Stimulated activated CD4-positive, alpha-beta T cell treated with anti-CD3 and anti-CD28 coated beads, TNF-alpha, amount 100 ng/mL, for 48 hours (primary cell): ENCODE measurements at regions not wholly inside any gene's neighbourhood (a gene's known extent, or its start where the extent isn't known, plus 50 kb on each side); places are given as distances from the start of the nearest gene placed in this dataset.
"Not testable (repeated sequence)": the region's sequence is repeated elsewhere in the genome, so short reads cannot be mapped to it uniquely, and the experiment has no call there.

Source experiments
- DNase-seq, 3 donors: peaks; one replicate each; pipeline ENCODE4 v3.0.0-alpha.2; 2020; ENCODE audit warnings: low read depth in 3 of 3

DNA sequence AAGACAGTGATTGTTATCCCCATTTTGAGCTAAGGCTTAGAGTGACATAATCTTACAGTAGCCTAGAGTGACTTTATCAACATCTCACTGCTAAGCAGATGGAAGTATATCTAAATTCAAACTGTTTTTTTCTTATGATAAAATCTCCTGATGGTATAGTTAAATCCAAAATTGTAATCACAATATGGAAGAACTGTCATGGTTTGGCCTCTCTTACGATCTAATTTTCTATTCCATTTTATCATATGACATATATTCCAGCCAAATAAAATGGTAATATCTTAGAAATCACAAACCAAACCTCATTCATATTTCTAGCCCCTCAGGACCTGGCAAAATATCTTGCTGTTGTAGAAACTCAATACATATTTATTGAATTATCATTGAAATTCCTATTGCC, 864.7 kb downstream of the SLC6A15 start:
- DNase-seq, result no peak

DNA sequence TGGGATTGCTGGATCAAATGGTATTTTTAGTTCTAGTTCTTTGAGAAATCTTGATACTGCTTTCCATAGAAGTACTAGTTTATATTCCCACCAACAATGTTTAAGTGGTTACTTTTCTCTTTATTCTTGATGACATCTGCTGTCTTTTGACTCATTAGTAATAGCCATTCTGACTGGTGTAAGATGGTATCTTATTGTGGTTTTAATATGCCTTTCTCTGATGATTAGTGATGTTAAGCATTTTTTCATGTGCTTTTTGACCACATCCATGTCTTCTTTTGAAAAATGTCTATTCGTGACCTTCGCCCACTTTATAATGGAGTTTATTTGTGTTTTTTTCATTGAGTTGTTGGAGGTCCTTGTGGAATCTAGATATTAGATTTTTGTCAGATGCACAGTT, 865.7 kb downstream of the SLC6A15 start:
- DNase-seq, result no peak

DNA sequence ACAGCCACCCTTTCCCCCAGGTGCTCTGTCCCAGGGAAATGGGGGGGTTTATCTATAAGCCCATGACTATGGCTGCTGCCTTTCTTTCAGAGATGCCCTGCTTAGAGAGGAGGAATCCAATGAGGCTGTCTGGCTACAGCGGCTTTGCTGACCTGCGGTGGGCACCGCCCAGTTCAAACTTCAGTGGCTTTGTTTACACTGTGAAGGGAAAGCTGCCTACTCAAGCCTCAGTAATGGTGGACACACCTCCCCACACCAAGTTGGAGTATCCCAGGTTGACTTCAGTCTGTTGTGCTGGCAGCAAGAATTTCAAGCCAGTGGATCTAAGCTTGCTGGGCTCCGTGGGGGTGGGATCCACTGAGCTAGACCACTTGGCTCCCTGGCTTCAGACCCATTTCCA, 869.2 kb downstream of the SLC6A15 start:
- DNase-seq, result no peak

DNA sequence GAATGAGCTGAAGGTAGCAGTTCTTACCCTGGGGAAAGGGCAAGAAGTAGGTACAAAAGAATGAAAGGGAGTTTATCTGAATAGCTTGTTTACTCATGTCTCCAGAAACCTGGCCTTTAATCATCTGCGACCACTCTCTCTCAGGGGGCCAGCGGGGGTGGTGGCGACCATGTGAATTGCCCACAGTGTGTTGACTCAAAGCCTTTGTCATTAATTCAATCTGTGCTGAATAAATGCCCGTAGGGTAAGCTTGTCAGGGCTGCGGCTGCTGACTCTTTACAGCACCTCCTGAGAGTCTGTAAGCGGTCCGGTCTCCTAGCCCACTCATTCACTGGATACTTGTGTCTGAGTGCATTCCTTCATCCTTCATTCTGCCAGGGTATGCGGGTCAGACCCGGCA, 874.4 kb downstream of the SLC6A15 start:
- DNase-seq, result no peak

DNA sequence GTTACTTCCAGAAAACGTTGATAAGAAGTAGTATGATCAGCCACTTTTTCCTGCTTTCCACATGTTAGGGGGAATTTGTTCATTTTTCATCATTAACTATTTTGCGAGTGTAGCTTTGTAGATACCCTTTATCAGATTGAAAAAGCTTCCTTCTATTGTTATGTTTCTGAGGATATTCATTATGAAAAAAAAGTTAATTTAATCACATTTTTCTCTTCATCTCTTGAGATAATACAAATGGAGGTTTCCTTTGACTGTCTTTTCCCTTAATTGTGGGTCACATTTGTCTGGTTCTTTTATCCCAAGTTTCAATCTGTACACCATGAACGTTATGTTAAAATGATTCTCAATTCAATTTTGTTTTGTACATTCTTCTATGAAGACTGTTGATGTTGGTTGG, 875.7 kb downstream of the SLC6A15 start:
- no peak for DNase-seq

DNA sequence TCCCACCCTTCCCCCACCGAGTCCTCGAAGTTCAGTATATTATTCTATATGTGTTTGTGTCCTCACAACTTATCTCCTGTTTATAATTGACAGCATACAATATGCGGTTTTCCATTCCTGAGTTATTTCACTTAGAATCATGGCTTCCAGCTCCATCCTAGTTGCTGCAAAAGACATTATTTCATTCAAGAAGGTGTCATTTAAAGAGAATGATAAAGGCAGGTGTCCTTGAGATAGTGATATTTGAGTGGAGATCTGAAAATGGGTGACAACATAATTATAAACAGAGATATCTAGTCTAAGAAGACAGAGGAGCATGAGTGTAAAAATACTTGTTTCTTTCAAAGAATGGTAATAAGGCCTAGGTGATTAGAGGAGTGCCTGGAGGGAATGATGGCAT, 876.8 kb downstream of the SLC6A15 start:
- DNase-seq, result no peak

DNA sequence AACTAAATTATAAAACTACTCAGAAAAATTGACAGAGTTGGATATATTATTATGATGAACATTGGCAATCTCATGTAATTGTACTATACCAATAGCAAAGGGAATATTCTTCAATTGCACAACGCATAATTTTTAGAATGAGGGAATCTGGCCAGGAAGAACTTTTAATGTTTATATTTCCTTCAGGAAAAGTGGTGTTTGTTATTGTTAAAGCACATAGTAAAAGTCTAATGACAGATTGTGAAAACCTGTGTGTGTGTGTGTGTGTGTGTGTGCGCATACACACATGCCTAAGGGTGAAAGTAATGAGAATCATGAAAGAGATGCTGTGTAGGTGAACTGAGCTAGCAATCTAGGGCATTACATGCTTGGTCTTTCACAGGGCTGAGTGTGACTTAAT, 877.7 kb downstream of the SLC6A15 start:
- DNase-seq, result no peak

DNA sequence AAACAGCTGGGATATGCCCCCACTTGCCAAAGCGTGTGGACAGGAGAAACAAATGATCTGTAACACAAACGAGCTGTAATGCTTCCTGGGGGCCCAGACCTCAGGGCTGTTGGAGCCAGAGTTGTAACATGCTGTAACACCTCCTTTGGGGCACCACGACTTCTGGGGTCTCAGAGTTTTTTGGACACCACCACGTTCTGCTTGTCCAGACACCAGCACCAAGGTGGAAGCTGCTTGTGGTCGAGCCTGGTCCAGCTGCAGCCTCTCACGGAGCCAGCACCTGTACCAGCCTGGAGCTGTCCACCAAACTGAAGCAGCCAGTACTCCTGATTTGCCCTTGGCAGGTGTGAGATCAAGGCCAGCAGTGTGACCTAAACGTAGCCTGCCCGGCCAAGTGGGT, 879.4 kb downstream of the SLC6A15 start:
- DNase-seq, result no peak

DNA sequence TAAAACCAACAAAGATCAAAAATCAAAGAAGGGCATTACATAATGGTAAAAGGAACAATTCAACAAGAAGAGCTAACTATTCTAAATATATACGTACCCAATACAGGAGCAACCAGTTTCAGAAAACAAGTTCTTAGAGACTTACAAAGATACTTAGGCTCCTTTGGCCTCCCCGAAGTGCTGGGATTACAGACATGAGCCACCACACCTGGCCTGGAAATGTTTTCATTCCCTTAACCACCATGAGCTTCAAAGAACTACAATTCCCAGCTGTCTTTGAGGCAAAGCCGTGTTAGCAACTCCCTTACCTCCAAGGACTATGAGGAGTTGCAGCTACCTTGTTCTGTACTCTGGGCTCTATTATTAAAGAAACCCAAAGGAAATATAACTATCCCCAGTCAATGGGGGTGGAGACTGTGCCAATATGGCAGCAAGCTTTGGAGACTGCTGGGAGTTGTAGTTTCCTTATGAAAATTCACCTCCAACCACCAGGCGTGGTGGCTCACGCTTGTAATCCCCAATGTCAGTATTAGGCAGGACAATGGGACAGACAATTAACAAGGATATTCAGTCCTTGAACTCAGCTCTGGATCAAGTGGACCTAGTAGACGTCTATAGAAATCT, 893.9 kb downstream of the SLC6A15 start:
- not testable (repeated sequence) for DNase-seq

DNA sequence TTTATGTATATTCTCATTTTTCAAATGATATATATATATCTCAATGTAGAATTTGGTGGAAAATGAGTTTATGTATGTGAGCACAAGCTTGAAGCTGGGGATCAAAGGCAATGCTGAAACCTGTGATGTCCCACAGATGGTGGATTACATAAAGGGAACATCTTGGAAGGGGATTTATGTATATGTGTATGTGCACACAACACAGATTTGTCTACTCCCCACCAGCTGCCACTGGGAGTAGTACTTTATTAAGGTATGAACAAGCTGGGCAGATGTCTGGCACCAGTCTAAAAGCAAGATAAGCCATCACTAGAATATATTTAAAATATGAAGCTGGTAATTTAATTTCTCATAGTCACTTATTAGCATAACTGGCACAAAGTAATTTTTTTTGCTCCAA, 895.6 kb downstream of the SLC6A15 start:
- DNase-seq, result no peak

DNA sequence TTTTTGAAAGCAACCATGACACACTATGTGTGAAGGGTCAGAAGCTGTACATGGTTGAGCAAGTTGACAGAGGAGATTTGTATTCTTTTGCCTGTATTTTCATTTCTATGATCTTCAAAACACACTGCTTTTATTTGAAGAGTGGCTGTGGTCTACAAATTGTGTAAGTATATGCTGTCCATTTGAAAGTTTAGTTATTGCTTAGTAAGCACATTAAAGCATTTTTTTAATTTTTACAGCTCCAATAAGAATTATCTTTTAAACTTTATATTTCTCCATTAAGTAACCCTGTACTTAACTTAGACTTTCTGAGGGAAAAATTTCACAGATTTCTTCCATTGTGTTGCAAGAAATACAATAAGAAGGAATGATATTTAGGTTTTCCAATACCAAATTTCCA, 915.2 kb downstream of the SLC6A15 start:
- no peak for DNase-seq

DNA sequence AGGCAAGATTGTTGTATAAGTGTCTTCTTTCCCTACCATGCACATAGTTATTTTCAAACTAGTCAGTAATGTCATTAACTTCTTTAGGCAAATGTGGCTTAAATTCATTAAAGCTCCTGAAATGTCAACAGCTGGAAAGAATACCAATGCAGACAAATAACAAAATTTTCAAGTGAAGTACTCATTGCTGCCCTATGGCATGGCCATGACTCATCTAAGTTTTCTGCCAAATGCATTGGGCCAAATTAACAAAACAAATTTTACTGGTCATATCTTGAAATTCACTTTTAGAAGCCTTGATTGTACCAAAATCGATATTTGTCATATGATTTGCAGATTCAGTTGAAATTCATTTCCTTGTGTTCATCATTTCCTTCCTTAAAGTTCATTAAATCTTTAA, 915.9 kb downstream of the SLC6A15 start:
- no peak for DNase-seq

DNA sequence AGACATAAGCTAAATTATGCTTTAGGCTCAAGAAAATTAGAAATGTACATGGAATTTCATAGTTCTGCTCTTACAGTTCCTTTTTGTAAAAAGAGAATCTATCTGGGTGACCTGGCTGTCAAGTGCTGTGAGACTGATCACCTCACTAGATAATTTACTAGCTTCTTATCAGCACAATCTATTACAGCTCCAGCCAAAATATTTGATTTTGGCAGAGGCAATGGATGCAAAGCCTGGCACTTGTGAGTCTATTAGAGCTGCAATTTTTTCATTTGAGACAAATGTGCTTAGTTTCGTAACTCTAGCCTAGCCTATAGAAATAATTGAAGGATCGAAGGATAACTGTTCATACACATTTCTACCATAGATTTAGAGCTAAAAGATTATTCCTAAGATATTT, 927.5 kb downstream of the SLC6A15 start:
- no peak for DNase-seq

DNA sequence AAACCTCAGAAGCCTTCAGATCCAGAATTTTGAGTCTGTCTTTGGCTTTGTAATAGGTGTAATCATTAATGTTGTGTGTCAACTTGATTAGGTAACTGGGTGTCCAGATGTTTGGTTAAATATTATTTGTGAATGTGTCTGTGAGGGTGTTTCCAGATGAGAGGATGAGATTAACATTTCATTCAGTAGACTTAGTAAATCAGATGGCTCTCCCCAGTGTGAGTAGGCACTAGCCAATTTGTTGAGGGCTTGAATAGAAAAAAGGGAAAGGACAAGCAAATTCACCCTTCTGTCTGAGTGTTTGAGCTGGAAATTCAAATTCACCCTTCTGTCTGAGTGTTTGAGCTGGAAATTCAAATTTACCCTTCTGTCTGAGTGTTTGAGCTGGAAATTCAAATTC, 932.2 kb downstream of the SLC6A15 start:
- no peak for DNase-seq

DNA sequence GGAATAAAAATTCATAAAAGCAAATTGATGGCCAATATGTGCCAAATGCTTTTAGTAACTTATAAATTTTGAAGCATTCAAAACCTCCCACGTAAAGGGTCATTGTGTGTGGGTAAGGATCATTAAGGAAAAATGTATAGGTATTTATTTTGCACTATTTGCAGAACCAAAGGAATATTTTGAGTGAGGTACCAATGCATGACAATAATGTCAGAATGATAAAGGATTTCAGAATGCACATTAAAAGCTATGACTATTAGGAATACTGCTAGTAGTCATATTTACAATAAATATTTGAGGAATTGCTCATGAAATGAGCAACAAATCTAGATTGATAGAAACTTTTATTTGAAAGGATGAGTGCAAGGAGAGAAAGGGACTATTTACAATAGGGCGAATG, 932.8 kb downstream of the SLC6A15 start:
- DNase-seq, result no peak

DNA sequence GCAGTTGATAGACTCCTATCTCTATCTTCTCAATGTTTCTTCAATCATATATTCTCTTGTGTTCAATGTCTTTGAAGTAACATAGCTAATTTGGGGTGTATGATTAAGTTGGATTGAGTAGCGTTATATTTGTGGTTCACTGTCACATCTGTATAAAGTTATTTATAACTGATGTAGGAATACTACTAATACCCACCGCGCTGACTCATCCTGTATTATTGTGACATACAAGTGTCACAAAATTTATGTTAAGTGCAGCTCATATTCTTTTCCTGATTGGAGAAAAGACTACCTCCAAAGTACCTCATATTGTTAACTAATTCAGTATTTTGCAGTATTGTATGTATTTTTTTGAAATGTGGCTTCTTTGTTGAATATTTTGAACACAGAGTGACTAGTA, 940.8 kb downstream of the SLC6A15 start:
- no peak for DNase-seq

DNA sequence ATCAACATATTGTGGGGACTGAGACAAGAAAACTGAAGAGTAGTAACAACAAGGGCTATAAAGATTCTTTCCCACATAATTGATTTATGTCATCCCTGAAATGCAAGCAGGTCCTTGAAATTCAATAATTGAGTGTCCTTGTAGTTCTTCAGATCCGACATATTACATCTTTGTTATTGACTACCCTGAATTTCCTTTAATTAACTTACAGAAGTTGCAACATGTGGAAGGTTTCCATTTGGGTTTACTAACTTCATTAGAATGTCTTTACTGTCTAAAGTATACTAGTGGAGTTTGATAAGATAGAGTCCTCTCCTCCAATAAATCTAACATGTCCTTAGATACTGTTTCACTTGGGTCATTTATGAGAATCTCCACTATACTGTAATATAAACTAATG, 951.8 kb downstream of the SLC6A15 start:
- no peak for DNase-seq

DNA sequence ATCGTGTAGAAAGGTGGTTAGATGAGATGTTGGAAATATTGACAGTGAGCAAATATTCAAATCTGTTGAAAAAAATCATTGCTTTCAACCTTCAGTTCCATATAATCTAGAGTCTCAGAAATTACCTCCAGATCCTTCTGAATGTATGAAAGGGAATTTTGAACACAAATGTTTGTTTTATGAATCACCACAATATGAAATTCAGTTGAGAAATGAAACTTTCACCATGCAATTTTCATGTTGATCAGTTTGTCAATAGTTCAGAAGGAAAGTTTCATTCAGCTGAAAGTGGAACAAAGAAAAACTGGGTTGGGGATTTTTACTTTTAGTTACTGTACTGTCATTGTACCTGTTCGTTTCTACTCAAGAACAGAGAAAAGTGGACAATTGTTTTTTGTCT, 953.6 kb downstream of the SLC6A15 start:
- DNase-seq, result no peak

DNA sequence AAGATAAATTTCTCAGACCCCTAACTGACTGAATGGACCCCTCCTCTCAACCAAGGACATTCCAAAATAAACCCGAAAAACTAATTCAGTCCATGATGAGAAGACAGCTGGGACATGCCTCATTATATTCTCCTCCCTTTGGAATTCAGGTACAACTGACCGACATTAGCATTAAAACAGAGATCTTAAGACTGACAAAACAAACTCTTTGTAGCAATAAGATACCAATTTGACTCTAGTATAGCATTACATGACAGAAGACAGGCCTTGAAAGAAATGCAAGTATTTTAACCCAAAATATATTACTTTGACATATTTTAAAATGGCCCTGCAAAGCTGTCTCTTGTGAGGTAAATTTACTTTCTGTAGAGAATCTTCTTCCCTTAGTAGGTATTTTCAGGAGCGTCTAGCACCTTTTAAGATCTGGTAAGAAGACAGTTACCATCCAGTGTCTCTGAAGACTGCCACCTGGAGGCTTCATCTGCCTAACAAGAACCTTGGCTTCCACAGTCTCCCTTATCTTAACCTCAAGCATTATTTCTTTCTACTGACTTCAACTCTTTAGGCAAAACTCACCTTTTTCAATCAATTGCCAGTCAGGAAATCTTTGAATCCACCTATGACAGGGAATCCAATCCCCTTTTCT, 957.5 kb downstream of the SLC6A15 start:
- DNase-seq, result no peak

DNA sequence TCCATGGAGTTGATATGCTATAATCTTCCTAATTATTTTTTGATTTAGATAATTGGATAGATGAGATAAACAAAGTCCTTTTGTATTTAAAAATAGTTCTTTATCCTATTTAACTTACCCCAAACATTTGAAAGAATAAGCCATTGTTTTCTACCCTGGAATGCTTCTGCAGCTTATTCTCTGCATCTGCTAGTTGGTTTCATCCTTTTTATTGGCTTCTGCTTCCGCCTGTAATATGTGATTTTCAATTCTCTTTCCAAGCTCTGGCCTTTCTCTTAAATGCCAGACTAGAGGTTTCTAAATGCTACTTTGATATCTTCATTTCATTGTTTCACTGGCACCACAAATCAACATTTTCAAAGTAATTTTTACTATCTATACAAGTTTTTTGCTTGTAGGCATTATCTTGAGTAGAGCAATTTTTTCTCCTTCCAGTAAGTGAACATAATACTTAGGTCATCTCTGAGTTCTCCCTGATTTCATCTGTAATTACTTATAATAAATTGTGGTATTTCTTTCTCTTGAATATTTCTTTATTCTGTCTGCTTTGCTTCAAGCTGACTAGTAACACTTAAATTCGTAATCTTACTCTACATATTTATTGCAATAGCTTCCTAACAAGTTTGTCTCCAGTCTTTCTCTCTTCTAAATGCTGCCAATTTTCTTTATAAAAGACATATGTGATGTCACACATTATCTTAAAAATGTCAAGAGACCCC, 958.4 kb downstream of the SLC6A15 start:
- DNase-seq, result no peak

DNA sequence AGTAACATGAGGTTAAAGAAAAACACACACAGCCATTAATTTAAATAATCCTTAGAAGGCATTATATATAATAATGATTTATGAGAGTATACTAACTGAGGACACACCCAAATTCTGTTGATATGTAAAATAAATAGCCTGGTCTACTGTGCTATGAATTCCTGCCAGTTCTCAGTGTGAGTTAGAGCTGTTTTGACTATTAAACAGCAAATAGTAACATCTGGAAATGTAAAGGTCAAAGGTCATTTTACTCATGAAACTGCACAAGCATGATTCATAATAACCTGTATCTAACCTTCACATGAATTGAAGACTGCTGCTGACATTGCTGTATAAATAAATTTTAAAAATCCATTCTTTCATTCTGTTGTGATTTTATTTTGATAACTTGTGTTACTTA, 966.7 kb downstream of the SLC6A15 start:
- no peak for DNase-seq

DNA sequence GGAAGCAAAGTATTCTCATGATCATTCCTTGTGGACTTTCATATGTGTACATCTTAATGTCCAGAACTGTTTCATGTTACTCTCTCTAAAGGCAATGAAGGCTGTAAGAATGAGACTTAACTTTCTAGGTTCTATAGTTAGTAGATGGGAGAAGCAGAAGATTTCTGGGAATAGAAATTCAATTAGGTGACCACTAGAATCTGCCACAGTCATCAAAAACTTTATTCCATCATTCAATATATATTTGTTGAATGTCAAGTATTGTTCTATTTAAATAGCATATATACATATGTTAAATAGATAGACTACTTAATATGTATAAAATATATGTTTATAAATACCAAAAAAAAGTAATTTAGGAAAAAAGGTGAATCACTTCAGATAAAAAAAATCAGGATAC, 972.9 kb downstream of the SLC6A15 start:
- DNase-seq, result no peak

DNA sequence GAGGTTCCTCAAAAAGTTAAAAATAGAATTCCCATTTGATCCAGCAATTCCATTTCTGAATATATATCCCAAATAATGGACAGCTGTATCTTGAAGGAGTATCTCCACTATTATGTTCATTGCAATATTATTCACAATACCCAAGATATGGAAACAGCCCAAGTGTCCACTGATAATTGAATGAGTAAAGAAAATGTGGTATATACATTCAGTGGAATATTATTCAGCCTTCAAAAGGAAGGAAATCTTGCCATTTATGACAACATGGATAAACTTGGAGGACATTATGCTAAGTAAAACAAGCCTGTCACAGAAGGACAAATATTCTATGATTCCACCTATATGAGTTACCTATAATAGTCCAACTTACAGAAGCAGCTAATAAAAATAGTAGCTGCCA, 979.0 kb downstream of the SLC6A15 start:
- DNase-seq, result no peak
